SK-N-MC (cell line): ENCODE measurements at regions not wholly inside any gene's neighbourhood (a gene's known extent, or its start where the extent isn't known, plus 50 kb on each side); places are given as distances from the start of the nearest gene placed in this dataset.

Experiments used
- EZH2 ChIP-seq: fragments of 200-600 bp; sonication (generic); IDR thresholded peaks from one replicate; pipeline ENCODE4 v1.6.1; 2017; ENCODE audit warnings: antibody characterized with exemption
- FOXP2 ChIP-seq: optimal IDR thresholded peaks from 2 replicates; pipeline ENCODE3; 2011; ENCODE audit warnings: mild to moderate bottlenecking, moderate library complexity; ENCODE audit not compliant: insufficient read depth; ENCODE audit errors: extremely low read length, control extremely low read depth

- TF ChIP-seq EZH2 = no peak
- no peak for TF ChIP-seq FOXP2
Observed at GRCh38 chr3:145531548-145531947, 629.4 kb downstream of the PLOD2 start.
